ENCODE measurements at regions not wholly inside any gene's neighbourhood (a gene's known extent, or its start where the extent isn't known, plus 50 kb on each side); places are given as distances from the start of the nearest gene placed in this dataset.

DNA sequence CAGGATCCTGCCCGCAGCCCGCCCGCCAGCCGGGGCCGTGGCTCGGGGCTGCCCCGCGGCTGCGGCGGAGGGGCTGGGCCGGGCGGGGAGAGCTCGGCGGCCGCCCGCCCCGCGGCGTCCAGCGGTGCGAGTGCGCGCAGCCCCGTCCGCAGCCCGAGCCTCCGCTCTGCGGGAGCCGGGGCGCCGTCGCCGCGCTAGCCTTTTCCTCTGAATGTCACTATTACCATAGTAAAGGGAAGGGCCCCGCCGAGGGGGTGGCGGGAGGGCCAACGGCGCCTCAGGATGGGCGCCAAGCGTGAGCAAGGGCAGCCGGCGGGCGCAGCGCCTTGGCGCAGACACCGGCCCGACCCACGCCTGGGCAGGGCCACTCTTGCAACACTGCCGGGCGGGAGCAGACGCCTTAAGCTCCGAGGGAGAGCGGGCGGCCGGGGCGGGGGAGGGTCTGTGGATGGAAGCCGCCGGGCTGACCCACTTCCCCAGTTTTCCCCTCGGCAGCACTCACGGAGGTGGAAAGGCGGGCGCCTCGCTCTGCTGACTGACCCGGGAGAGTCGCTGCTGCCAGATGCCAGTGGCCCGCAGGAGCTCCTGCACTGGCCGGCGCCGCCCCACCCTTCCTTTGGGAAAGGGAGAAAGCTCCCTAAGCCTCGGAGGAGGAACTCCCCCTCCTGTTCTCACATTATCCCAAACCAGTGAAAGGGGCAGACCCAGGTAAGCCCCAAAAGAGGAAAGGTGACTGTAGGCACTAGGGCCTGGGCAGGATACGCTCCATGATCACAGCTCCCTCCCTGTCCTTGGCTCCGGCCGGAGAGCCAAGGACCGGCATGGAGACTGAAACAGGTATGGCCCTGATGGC, 329.4 kb downstream of the HNRNPD start:
- no peak overlapping the region for H3K27ac ChIP-seq
- 1 to 3% (median 1%) methylated on average over 34 to 75 of the region's 75 CpGs for WGBS, 5 donors
- peak overlapping the region; percentile 46 to 67 (median 56) for H3K4me3 ChIP-seq
- peak; percentile 66 to 89 for DNase-seq
- peaks cover 5 to 22% (median 17%) of the 10 kb centered on the region in 4 donors for H3K4me1 ChIP-seq
- intact Hi-C loops (cut with DNase I; ENCODE audit: low total_unique reads) = no loop called here
- peaks cover under 1 to 58% (median 9%) of the 10 kb centered on the region in 3 donors for H3K27me3 ChIP-seq
- TF ChIP-seq EP300 (IDR thresholded peaks at IDR 0.05) (no peak), POLR2AphosphoS5 (IDR thresholded peaks at IDR 0.05) (no peak), POLR2A (IDR thresholded peaks at IDR 0.05) (no peak)
- TF ChIP-seq, protein P1, sequence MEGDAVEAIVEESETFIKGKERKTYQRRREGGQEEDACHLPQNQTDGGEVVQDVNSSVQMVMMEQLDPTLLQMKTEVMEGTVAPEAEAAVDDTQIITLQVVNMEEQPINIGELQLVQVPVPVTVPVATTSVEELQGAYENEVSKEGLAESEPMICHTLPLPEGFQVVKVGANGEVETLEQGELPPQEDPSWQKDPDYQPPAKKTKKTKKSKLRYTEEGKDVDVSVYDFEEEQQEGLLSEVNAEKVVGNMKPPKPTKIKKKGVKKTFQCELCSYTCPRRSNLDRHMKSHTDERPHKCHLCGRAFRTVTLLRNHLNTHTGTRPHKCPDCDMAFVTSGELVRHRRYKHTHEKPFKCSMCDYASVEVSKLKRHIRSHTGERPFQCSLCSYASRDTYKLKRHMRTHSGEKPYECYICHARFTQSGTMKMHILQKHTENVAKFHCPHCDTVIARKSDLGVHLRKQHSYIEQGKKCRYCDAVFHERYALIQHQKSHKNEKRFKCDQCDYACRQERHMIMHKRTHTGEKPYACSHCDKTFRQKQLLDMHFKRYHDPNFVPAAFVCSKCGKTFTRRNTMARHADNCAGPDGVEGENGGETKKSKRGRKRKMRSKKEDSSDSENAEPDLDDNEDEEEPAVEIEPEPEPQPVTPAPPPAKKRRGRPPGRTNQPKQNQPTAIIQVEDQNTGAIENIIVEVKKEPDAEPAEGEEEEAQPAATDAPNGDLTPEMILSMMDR (IDR thresholded peaks at IDR 0.05) = no peak
- H3K9me3 ChIP-seq = no peaks in the 10 kb centered on the region
- H3K36me3 ChIP-seq = no peaks in the 10 kb centered on the region

DNA sequence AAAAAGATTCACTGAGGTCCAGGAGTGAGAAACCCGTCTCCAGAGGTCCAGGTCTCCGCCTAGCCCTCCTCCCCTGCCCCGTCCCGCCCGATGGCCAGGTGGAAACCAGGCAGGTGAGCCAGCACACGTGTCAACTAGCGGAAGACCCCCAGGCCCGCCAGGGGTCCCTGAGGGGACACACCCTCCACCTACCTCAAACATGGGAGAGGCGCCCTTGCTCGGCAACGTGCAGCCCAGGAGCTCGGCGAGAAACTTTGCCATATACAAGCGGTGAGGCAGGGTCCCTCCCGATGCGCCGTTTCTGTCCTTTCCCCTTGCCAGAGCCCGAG, 330.0 kb downstream of the HNRNPD start:
- Histone ChIP-seq H3K27me3 (peaks cover 3 to 58% (median 9%) of the 10 kb centered on the region in 3 donors), H3K4me3 (peak overlapping the region; percentile 46 to 67 (median 56)), H3K4me1 (peaks cover 5 to 22% (median 17%) of the 10 kb centered on the region in 4 donors), H3K36me3 (no peaks in the 10 kb centered on the region), H3K9me3 (no peaks in the 10 kb centered on the region), H3K27ac (no peak overlapping the region)
- intact Hi-C loops (cut with DNase I; ENCODE audit: low total_unique reads) = no loop called here
- DNase-seq = no peak
- WGBS, 5 donors = 1 to 5% (median 2%) methylated on average over 8 to 18 of the region's 18 CpGs
- TF ChIP-seq, protein P1 (IDR thresholded peaks at IDR 0.05) = no peak
- no peak for TF ChIP-seq POLR2AphosphoS5 (IDR thresholded peaks at IDR 0.05)
- no peak for TF ChIP-seq POLR2A (IDR thresholded peaks at IDR 0.05)
- TF ChIP-seq EP300 (IDR thresholded peaks at IDR 0.05) = no peak

DNA sequence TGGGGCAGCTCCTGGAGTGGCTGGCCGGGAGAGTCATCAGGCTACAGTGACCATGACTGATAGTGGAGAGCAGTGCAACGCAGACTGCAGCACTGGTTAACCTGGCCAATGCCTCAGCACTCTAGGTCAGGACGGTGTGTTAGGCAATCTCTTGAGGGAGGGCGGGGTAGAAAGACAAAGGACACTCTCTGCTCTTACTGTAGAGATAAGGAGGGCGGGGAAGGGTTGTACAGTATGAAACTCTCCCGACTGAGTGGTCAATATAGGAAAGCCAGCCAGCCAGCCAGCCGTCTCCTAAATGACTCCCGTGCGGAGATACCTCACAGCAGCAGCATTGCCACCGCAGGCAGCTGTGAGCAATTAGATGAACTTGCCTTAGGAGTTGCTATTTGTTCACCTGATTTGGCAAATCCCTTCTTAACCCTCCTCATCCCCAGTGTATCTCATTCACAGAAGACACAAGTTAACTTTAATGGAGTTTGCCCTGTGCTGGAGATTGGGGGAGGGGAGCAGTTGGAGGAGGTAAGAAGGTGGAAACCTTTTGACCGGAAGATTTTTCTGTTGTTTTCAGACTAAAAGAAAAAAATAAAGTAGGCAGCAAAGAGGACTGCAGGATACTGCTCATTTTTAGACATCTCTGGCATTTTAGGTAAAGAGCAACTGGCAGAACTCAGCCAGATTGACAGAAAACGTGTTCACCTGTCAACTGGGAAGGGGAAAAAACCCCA, 330.5 kb downstream of the HNRNPD start:
- no peaks in the 10 kb centered on the region for H3K9me3 ChIP-seq
- peak overlapping the region; percentile 46 to 67 (median 56) for H3K4me3 ChIP-seq
- 10 to 35% (median 18%) methylated on average over 12 of the region's 12 CpGs for WGBS, 5 donors
- peaks cover 5 to 22% (median 17%) of the 10 kb centered on the region in 4 donors for H3K4me1 ChIP-seq
- no peak for TF ChIP-seq POLR2A (IDR thresholded peaks at IDR 0.05)
- TF ChIP-seq, protein P1 (IDR thresholded peaks at IDR 0.05) = no peak
- peak in 1 of 3 donors; percentile 17 for TF ChIP-seq POLR2AphosphoS5 (IDR thresholded peaks at IDR 0.05)
- TF ChIP-seq EP300 (IDR thresholded peaks at IDR 0.05) = no peak
- intact Hi-C loops (cut with DNase I; ENCODE audit: low total_unique reads) = no loop called here
- peak; percentile 46 to 50 for DNase-seq
- H3K36me3 ChIP-seq = no peaks in the 10 kb centered on the region
- peaks cover 3 to 58% (median 9%) of the 10 kb centered on the region in 3 donors for H3K27me3 ChIP-seq
- H3K27ac ChIP-seq = no peak overlapping the region

DNA sequence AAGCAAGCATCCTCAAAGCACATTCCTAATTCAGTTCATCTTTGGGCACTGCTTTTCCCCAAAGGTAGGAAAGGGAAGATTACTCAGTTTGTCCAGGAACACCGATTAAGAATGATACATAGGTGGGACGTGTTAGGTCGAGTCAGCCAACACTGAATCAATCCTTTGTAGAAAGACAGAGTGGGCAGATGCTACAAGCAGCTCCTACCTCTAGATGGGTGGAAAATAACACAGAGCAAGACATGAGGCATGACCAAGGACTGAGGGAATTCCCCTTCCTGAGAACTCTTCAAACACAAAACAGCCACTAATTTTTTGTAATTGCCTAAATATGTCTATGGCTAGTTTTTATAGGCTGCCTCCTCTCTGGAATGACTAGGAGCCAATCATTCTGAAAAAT, 331.7 kb downstream of the HNRNPD start:
- 57 to 76% (median 74%) methylated on average over 3 of the region's 3 CpGs for WGBS, 5 donors
- Histone ChIP-seq H3K27ac (no peak overlapping the region), H3K9me3 (no peaks in the 10 kb centered on the region), H3K27me3 (peaks cover 3 to 51% (median 9%) of the 10 kb centered on the region in 3 donors), H3K36me3 (no peaks in the 10 kb centered on the region), H3K4me3 (no peak overlapping the region), H3K4me1 (peaks cover 5 to 22% (median 17%) of the 10 kb centered on the region in 4 donors)
- intact Hi-C loops (cut with DNase I; ENCODE audit: low total_unique reads) = no loop called here
- no peak for DNase-seq
- no peak for TF ChIP-seq POLR2A (IDR thresholded peaks at IDR 0.05)
- TF ChIP-seq, protein P1 (IDR thresholded peaks at IDR 0.05) = no peak
- no peak for TF ChIP-seq EP300 (IDR thresholded peaks at IDR 0.05)
- no peak for TF ChIP-seq POLR2AphosphoS5 (IDR thresholded peaks at IDR 0.05)
